Left colon (tissue), 2 donors: ENCODE measurements at regions not wholly inside any gene's neighbourhood (a gene's known extent, or its start where the extent isn't known, plus 50 kb on each side); places are given as distances from the start of the nearest gene placed in this dataset.

ENCODE experiments used
- ATAC-seq: fragments of 200-7000 bp; cut with Tn5 transposase; one replicate; pipeline ENCODE4 v1.9.1; 2020; ENCODE audit warnings: mild to moderate bottlenecking, moderate library complexity
- DNase-seq, 2 donors: peaks; one replicate each; pipeline ENCODE4 v3.0.0-alpha.2; 2020
- intact Hi-C, 2 donors: fragments of 100-400 bp; cut with DNase I in 1 of 2; cut with micrococcal nuclease in 1 of 2; formaldehyde crosslinking; loops; one replicate each; pipeline versions ENCODE4 v1.11.2 to v1.14.0; 2022; cut with DNase I, micrococcal nuclease
- donor health status: DM: no; HTN: no; CAD: no.
- donor health status: DM: yes; HTN: yes; CAD: no.

DNA sequence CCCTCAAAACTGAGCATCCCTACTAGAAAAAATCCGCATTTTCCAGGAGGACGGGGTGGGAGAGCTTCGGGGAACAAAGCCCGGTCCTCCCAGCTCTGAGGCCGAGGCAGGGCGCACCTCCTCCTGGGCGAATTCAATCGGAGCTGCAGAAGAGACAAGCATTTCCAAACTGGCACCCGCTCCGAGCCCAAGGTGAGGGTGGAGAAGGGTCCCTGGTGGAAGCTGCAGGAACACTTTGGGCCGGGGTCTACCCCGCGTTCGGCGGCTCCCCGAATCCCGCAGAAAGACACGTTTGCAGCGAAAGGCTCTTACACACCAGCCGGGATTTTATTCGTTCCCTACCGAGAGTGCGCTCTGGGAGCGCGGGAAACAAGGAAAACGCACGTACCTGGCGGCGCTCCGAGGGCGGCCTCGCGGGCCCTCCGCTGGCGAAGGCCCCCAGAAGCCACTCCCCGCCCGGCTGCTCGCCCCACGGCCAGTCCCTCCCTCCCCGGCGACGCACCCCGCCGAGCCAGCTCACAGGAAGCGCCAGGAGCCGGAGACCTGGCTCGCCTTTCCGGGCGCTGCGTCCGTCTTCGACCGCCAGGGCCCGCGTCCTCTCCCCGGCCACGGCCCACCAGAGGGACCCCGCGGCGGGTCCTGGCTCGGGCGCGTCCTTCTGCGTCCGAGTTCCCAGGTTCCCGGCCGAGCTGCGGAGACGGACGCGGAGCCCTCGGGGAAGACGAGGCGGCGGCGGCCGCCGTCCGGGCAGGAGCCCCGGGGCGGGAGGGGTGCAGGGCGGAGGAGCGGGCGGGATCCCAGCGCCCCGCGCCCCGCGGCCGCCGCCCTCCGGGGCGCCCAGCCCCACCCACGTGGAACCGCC lies 49.8 kb upstream of the BAHCC1 start:
- intact Hi-C loops: no loop called here
- ATAC-seq (peak; percentile 60), DNase-seq (peak; percentile 88)
